Cardiac muscle cell (in vitro differentiated cells and primary cell): ENCODE measurements at regions not wholly inside any gene's neighbourhood (a gene's known extent, or its start where the extent isn't known, plus 50 kb on each side); places are given as distances from the start of the nearest gene placed in this dataset.

ENCODE experiments used
- DNase-seq, 2 donors: peaks; one replicate each; pipeline versions ENCODE4 v3.0.0 to v3.0.0-alpha.2; 2010 to 2017; ENCODE audit warnings: low read depth in 1 of 2, low spot score in 1 of 2
- H3K27ac ChIP-seq: fragments of 200-600 bp; sonication (generic); 2 replicates; pipeline ENCODE4 v1.5.1; 2016
- H3K27me3 ChIP-seq: fragments of 200-600 bp; sonication (generic); 2 replicates; pipeline ENCODE4 v1.6.0; 2016; ENCODE audit warnings: control low read depth
- H3K36me3 ChIP-seq: fragments of 200-600 bp; sonication (generic); 2 replicates; pipeline ENCODE4 v1.5.1; 2016; ENCODE audit warnings: control low read depth
- H3K4me1 ChIP-seq: fragments of 200-600 bp; sonication (generic); 2 replicates; pipeline ENCODE4 v1.8.1; 2017; ENCODE audit warnings: low read depth, mild to moderate bottlenecking, mixed run types
- H3K4me3 ChIP-seq: fragments of 200-600 bp; sonication (generic); 2 replicates; pipeline ENCODE4 v1.5.1; 2016; ENCODE audit warnings: mild to moderate bottlenecking
- H3K9me3 ChIP-seq: fragments of 200-600 bp; sonication (generic); 2 replicates; pipeline ENCODE4 v1.5.1; 2017; ENCODE audit warnings: low read depth, mild to moderate bottlenecking, control low read depth
- TF ChIP-seq, protein P1 (sequence below): IDR thresholded peaks from 2 replicates; pipeline ENCODE4 v1.5.1; 2012; ENCODE audit warnings: low read depth, mild to moderate bottlenecking, low read length

DNA sequence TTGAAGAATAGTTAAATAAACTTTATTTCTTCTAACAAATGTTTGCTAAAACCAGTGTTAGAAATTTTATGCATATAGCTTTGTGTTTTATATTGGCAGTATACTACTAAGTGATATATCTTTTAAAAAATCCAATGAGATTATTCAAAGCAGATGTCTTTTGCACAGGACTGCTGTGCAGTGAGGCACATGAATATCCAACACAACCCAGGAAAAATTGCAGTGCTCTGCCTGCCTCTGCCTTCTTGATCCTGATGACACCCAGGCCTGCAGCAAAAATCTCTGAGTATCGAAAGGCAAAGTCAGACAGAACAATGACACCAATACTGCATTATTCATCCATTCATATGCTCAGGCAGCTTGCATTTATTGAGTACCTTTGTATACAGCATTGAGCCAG is 1076.5 kb upstream of the ARRDC3 start:
- H3K27ac ChIP-seq: no peak overlapping the region
- H3K27me3 ChIP-seq: no peaks in the 10 kb centered on the region
- TF ChIP-seq, protein P1, sequence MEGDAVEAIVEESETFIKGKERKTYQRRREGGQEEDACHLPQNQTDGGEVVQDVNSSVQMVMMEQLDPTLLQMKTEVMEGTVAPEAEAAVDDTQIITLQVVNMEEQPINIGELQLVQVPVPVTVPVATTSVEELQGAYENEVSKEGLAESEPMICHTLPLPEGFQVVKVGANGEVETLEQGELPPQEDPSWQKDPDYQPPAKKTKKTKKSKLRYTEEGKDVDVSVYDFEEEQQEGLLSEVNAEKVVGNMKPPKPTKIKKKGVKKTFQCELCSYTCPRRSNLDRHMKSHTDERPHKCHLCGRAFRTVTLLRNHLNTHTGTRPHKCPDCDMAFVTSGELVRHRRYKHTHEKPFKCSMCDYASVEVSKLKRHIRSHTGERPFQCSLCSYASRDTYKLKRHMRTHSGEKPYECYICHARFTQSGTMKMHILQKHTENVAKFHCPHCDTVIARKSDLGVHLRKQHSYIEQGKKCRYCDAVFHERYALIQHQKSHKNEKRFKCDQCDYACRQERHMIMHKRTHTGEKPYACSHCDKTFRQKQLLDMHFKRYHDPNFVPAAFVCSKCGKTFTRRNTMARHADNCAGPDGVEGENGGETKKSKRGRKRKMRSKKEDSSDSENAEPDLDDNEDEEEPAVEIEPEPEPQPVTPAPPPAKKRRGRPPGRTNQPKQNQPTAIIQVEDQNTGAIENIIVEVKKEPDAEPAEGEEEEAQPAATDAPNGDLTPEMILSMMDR: no peak

DNA sequence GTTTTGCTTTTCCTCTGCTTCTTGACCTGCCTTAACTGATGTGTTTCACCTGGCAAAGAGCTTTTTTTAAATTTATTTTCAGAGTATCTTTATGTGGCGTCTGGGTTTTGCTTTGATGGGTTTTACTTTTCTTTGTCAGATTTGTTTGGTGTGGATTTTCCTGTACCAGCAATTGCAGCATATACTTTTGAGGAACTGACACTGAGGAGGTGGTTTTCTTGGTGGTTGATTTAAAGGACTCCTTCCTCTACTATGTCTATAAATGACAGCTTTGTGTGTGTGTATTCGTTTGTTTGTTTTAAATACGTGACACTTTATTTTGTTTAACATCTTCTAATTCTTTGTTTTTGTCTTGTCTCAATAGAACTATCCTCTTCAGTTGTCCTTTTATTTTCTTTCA is 1071.9 kb upstream of the ARRDC3 start:
- Histone ChIP-seq H3K27ac (no peak overlapping the region), H3K9me3 (no peaks in the 10 kb centered on the region), H3K4me1 (no peaks in the 10 kb centered on the region), H3K27me3 (no peaks in the 10 kb centered on the region), H3K36me3 (no peaks in the 10 kb centered on the region), H3K4me3 (no peak overlapping the region)
- TF ChIP-seq, protein P1: no peak
- DNase-seq: no peak

More for the DNA sequence above, 1076.5 kb upstream of the ARRDC3 start:
- H3K36me3 ChIP-seq: no peaks in the 10 kb centered on the region
- H3K9me3 ChIP-seq: no peaks in the 10 kb centered on the region
- DNase-seq: no peak
- H3K4me3 ChIP-seq: no peak overlapping the region
- H3K4me1 ChIP-seq: no peaks in the 10 kb centered on the region

DNA sequence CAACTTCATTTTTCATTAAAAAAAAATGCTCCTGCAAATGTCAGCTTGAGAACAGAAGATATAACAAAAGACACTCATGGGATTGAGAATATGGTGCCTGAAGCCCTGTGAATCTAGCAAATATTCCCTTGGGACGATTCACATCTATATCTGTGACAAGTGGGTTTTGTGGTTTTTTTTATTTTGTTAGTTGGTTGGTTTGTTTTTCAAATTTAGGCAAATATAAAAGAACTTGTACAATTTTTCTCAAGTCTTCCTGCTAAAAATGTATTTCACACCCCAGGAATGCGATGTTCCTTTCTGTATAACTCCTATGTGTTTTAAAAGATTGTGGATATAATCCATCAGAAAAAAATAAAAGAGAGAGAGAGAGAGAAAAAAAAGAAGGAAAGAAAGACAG is 1061.8 kb upstream of the ARRDC3 start:
- no peak for DNase-seq
- Histone ChIP-seq H3K9me3 (no peaks in the 10 kb centered on the region), H3K27ac (no peak overlapping the region), H3K4me1 (no peaks in the 10 kb centered on the region), H3K27me3 (peaks cover 6% of the 10 kb centered on the region), H3K4me3 (no peak overlapping the region), H3K36me3 (no peaks in the 10 kb centered on the region)
- TF ChIP-seq, protein P1: no peak

DNA sequence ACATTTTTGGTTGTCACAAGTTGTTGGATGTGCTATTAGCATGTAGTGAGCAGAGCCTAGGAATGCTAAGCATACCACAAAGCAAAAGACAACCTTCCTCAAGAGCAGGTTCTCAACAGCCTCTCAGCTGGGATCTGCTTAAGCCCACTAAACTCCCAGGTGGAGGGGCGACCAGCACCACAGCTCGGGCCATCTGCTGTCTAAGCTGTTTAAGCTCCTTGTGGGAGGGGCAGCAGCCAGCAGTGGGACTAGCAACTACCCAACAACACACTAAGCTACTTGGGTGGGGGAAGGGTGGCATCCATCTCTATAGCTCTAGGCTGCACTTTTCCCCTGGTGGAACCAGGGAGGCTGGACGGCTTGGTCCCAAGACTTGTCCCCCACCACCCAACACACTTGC is 1052.7 kb upstream of the ARRDC3 start:
- H3K9me3 ChIP-seq: no peaks in the 10 kb centered on the region
- H3K27me3 ChIP-seq: no peaks in the 10 kb centered on the region
- H3K4me3 ChIP-seq: no peak overlapping the region
- H3K27ac ChIP-seq: no peak overlapping the region
- TF ChIP-seq, protein P1: no peak
- no peaks in the 10 kb centered on the region for H3K36me3 ChIP-seq
- no peaks in the 10 kb centered on the region for H3K4me1 ChIP-seq
- no peak for DNase-seq

DNA sequence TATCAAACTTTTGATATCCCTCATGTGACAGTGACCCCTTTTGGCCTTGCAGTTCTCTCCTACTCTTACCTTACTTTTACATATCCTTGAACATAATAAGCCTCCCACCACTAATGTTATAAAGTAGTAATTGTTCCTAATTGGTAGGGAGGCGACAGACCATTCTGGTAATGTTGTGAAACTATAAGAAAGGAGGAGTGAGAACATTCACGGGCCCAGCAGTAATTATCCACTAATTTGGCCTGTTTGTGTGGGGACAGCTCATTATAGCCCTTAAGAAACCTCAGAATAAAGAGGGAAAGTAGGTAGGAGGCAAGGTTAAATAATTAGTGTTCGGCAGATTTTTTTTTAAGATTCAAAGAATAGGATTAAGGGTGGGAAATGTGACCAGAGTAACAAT is 1046.5 kb upstream of the ARRDC3 start:
- TF ChIP-seq, protein P1: no peak
- DNase-seq: no peak
- H3K9me3 ChIP-seq: no peaks in the 10 kb centered on the region
- no peaks in the 10 kb centered on the region for H3K4me1 ChIP-seq
- no peak overlapping the region for H3K4me3 ChIP-seq
- H3K36me3 ChIP-seq: no peaks in the 10 kb centered on the region
- no peaks in the 10 kb centered on the region for H3K27me3 ChIP-seq
- H3K27ac ChIP-seq: no peak overlapping the region

DNA sequence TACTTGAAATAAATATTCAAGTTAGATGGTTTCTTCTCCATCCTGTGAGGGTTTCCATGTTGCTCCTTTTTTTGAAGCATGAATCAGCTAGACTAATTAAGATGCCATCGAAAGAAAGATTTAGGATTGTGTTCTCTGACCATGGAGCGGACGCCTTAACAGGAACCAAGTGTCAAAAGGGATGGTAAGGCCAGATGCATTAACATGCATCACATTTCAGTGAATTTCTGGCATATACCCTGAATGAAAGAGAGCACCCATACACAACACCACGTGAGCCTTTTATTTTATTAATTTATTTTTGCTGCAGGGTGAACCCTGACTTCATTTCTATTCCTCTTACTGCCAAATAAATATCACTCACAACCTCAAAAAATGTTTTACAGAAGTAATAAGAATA is 1045.3 kb upstream of the ARRDC3 start:
- TF ChIP-seq, protein P1: no peak
- no peaks in the 10 kb centered on the region for H3K36me3 ChIP-seq
- H3K4me1 ChIP-seq: no peaks in the 10 kb centered on the region
- H3K4me3 ChIP-seq: no peak overlapping the region
- H3K27me3 ChIP-seq: no peaks in the 10 kb centered on the region
- no peak for DNase-seq
- H3K27ac ChIP-seq: no peak overlapping the region
- H3K9me3 ChIP-seq: no peaks in the 10 kb centered on the region
